K562 (cell line): ENCODE measurements at regions not wholly inside any gene's neighbourhood (a gene's known extent, or its start where the extent isn't known, plus 50 kb on each side); places are given as distances from the start of the nearest gene placed in this dataset.

ENCODE experiments used
- ATAC-seq: fragments of 200-7000 bp; cut with Tn5 transposase; 3 replicates; pipeline ENCODE4 v1.9.1; 2020; ENCODE audit warnings: moderate library complexity
- BruUV-seq: library from RNA; stranded (reverse); fragments of 400-500 nt; replicated peaks from 2 replicates; lab custom pipeline; 2021; lab: Mats Ljungman, UMichigan
- CTCF ChIA-PET: fragments of 300-600 bp; formaldehyde crosslinking; extraction: SDS; loops from one replicate; lab custom pipeline; 2021; ENCODE audit warnings: low intra/inter-chr PET ratio; lab: Yijun Ruan, JAX
- POLR2A ChIA-PET: fragments of 300-600, 350-650 bp; sonication (Branson Sonifier 250); formaldehyde crosslinking; extraction: SDS; loops from one replicate; lab custom pipeline; 2021; ENCODE audit warnings: antibody characterized with exemption, inconsistent platforms; lab: Yijun Ruan, JAX
- DNase-seq, 4 experiments: peaks; one replicate each; pipeline versions ENCODE4 v3.0.0 to v3.0.0-alpha.2; 2011 to 2018; ENCODE audit warnings: low spot score in 3 of 4, mixed read lengths in 3 of 4; ENCODE audit errors: extremely low read depth in 1 of 4
- FAIRE-seq: peaks from 2 replicates; lab custom pipeline; 2011; peaks lifted over from hg19 to GRCh38; lab: Jason Lieb, UNC
- H2AFZ ChIP-seq: 2 replicates; pipeline ENCODE4 v1.6.0; 2011; ENCODE audit warnings: low read depth, low read length, control low read depth, inconsistent platforms
- H3K27ac ChIP-seq: fragments of 200-600 bp; 3 replicates; pipeline ENCODE4 v1.8.0; 2011; ENCODE audit warnings: low read depth, mild to moderate bottlenecking, control low read depth, inconsistent platforms, low read length, moderate library complexity, mixed read lengths; ENCODE audit errors: extremely low read depth
- H3K27me3 ChIP-seq, 2 experiments: fragments of 300-600 bp in 1 of 2; 2 replicates in 1 of 2; 3 replicates in 1 of 2; pipeline versions ENCODE4 v1.6.0 to v1.8.0; 2011; ENCODE audit warnings: inconsistent platforms in 2 of 2, low read length in 2 of 2, mild to moderate bottlenecking in 1 of 2, mixed read lengths in 1 of 2, moderate library complexity in 1 of 2; ENCODE audit not compliant: control insufficient read depth in 2 of 2, insufficient read depth in 2 of 2
- H3K36me3 ChIP-seq: fragments of 300-600 bp; 3 replicates; pipeline ENCODE4 v1.8.0; 2011; ENCODE audit warnings: mild to moderate bottlenecking, low read length, inconsistent platforms; ENCODE audit not compliant: control insufficient read depth, insufficient read depth
- H3K4me1 ChIP-seq, 2 experiments: fragments of 200-600 bp in 1 of 2; replicated peaks in 1 of 2; 2 replicates in 1 of 2; 3 replicates in 1 of 2; pipeline versions ENCODE4 v1.5.1 to v1.8.0; 2011; ENCODE audit warnings: inconsistent platforms in 2 of 2, low read length in 2 of 2, mild to moderate bottlenecking in 1 of 2, mixed read lengths in 1 of 2, moderate library complexity in 1 of 2; ENCODE audit not compliant: control insufficient read depth in 2 of 2, insufficient read depth in 2 of 2
- H3K4me2 ChIP-seq: 2 replicates; pipeline ENCODE4 v1.6.1; 2011; ENCODE audit warnings: low read length, control low read depth, inconsistent platforms, mixed read lengths; ENCODE audit not compliant: insufficient read depth
- H3K4me3 ChIP-seq: fragments of 200-600 bp; sonication (generic), shearing (Covaris generic); 2 replicates; pipeline ENCODE4 v1.5.1; 2016; ENCODE audit warnings: control low read depth, inconsistent platforms
- H3K79me2 ChIP-seq: fragments of 200-600 bp; 3 replicates; pipeline ENCODE4 v1.8.0; 2011; ENCODE audit warnings: low read length, inconsistent platforms; ENCODE audit not compliant: control insufficient read depth, insufficient read depth
- H3K9ac ChIP-seq, 2 experiments: 2 replicates each; pipeline versions ENCODE4 v1.6.0 to v1.6.1; 2011; ENCODE audit warnings: low read depth in 2 of 2, low read length in 2 of 2, control low read depth in 1 of 2, inconsistent platforms in 1 of 2, mild to moderate bottlenecking in 1 of 2, mixed read lengths in 1 of 2; ENCODE audit not compliant: insufficient read depth in 1 of 2
- H3K9me1 ChIP-seq: one replicate; pipeline ENCODE4 v1.6.0; 2011; ENCODE audit warnings: inconsistent platforms, mild to moderate bottlenecking, low read length, moderate library complexity; ENCODE audit not compliant: control insufficient read depth, insufficient read depth
- H3K9me3 ChIP-seq: replicated peaks from 2 replicates; pipeline ENCODE4 v1.5.1; 2011; ENCODE audit warnings: low read depth, low read length, inconsistent platforms; ENCODE audit not compliant: control insufficient read depth, insufficient read depth
- H4K20me1 ChIP-seq: replicated peaks from 2 replicates; pipeline ENCODE4 v1.6.1; 2011; ENCODE audit warnings: low read length, inconsistent platforms, mixed read lengths; ENCODE audit not compliant: control insufficient read depth, insufficient read depth
- HNRNPL ChIP-seq: fragments of 200-400 bp; formaldehyde crosslinking; IDR thresholded peaks from 2 replicates; pipeline ENCODE4 v1.6.1; 2017; ENCODE audit warnings: low read depth, mild to moderate bottlenecking, low read length
- JUNB ChIP-seq: fragments of 450-650 bp; formaldehyde crosslinking; conservative IDR thresholded peaks from 2 replicates; pipeline ENCODE4 v1.4.0; 2020; ENCODE audit warnings: mild to moderate bottlenecking
- PCBP1 ChIP-seq: fragments of 200-400 bp; formaldehyde crosslinking; IDR thresholded peaks from 2 replicates; pipeline ENCODE4 v1.6.1; 2018; ENCODE audit warnings: mild to moderate bottlenecking, low read depth, low read length; ENCODE audit not compliant: poor library complexity, severe bottlenecking
- RAD51 ChIP-seq: fragments of 450-650 bp; IDR thresholded peaks from 2 replicates; pipeline ENCODE4 v1.7.1; 2016; ENCODE audit warnings: low read depth, mild to moderate bottlenecking, borderline replicate concordance
- RBM15 ChIP-seq: fragments of 200-400 bp; formaldehyde crosslinking; IDR thresholded peaks from 2 replicates; pipeline ENCODE4 v1.6.1; 2018; ENCODE audit warnings: mild to moderate bottlenecking, low read length, moderate library complexity; ENCODE audit not compliant: insufficient read depth
- TEAD4 ChIP-seq, 2 experiments: sonication (generic) in 1 of 2; formaldehyde crosslinking in 1 of 2; IDR thresholded peaks; 2 replicates each; pipeline versions ENCODE4 v1.6.1 to v1.8.0; 2012 to 2022; ENCODE audit warnings: borderline replicate concordance in 1 of 2, inconsistent platforms in 1 of 2, low read length in 1 of 2, mild to moderate bottlenecking in 1 of 2, missing genetic modification reagents in 1 of 2
- TGIF2 ChIP-seq: sonication (generic); formaldehyde crosslinking; IDR thresholded peaks from 2 replicates; pipeline ENCODE4 v1.8.1; 2022; ENCODE audit warnings: mild to moderate bottlenecking, missing genetic modification reagents, moderate library complexity
- ZFX ChIP-seq: sonication (generic); formaldehyde crosslinking; IDR thresholded peaks from 2 replicates; pipeline ENCODE4 v1.8.0; 2022; ENCODE audit warnings: mild to moderate bottlenecking, missing genetic modification reagents, moderate library complexity
- ZNF143 ChIP-seq: sonication (generic); formaldehyde crosslinking; IDR thresholded peaks from 2 replicates; pipeline ENCODE4 v1.9.0; 2022; ENCODE audit warnings: mild to moderate bottlenecking, missing genetic modification reagents
- ZNF717 ChIP-seq: fragments of 250-450 bp; sonication (Bioruptor Pico); IDR thresholded peaks from 2 replicates; pipeline ENCODE4 v1.5.0; 2021
- WGBS: fragments of 100-300 bp; shearing (Covaris generic); methylation state at CpG from one replicate; pipeline ENCODE4 v1.1.6; 2016; ENCODE audit warnings: low coverage, mixed read lengths; ENCODE audit not compliant: insufficient coverage; ENCODE audit errors: missing lambda C conversion rate; 5-methylcytosine and 5-hydroxymethylcytosine counted together
- in situ Hi-C: fragments of 300-500 bp; cut with MboI; formaldehyde crosslinking; loops from 4 replicates; pipeline ENCODE4 v1.15.0; 2018; ENCODE audit warnings: inconsistent platforms, mixed read lengths
- intact Hi-C: fragments of 100-400 bp; cut with micrococcal nuclease; formaldehyde crosslinking; loops from 2 replicates; pipeline ENCODE4 v1.14.2; 2022
- TF ChIP-seq, protein P1 (sequence below): fragments of 250-450 bp; sonication (Bioruptor Pico); IDR thresholded peaks from 2 replicates; pipeline ENCODE4 v1.4.0; 2020; ENCODE audit warnings: mild to moderate bottlenecking, moderate library complexity, borderline replicate concordance
- TF ChIP-seq, protein P2 (sequence below): fragments of 450-650 bp; formaldehyde crosslinking; IDR thresholded peaks from 2 replicates; pipeline ENCODE4 v1.4.0; 2020; ENCODE audit warnings: mild to moderate bottlenecking, mixed read lengths
- TF ChIP-seq, protein P3 (sequence below): sonication (generic); formaldehyde crosslinking; IDR thresholded peaks from 2 replicates; pipeline ENCODE4 v1.9.0; 2022; ENCODE audit warnings: mild to moderate bottlenecking, missing genetic modification reagents
- TF ChIP-seq, protein P4 (sequence below): fragments of 450-650 bp; formaldehyde crosslinking; IDR thresholded peaks from 2 replicates; pipeline ENCODE4 v1.4.0; 2020; ENCODE audit warnings: mild to moderate bottlenecking, moderate library complexity

DNA sequence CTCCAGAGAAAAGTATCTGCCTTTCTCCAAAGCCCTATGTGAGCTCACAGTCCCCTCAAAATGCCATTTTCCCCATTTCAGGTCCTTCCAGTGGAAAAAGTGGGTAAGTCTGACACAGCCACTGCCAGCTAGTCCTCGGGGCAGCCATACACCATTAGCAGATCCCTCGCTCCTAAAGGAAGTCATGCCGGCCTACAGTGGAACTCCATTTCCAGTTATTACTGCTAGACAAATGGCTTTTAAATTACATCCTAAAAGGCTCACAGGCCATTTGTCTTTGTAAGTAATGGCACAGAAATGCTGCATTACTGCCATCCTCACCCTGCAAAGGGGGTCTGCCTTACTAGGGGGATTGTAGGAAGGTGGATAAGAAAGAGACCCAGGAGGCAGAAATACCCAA is 259.4 kb upstream of the SIX2 start (continued):
- no peak for TF ChIP-seq ZNF143
- no peak for TF ChIP-seq HNRNPL
- no peak for TF ChIP-seq PCBP1
- no peak for TF ChIP-seq TGIF2
- TF ChIP-seq, protein P1, sequence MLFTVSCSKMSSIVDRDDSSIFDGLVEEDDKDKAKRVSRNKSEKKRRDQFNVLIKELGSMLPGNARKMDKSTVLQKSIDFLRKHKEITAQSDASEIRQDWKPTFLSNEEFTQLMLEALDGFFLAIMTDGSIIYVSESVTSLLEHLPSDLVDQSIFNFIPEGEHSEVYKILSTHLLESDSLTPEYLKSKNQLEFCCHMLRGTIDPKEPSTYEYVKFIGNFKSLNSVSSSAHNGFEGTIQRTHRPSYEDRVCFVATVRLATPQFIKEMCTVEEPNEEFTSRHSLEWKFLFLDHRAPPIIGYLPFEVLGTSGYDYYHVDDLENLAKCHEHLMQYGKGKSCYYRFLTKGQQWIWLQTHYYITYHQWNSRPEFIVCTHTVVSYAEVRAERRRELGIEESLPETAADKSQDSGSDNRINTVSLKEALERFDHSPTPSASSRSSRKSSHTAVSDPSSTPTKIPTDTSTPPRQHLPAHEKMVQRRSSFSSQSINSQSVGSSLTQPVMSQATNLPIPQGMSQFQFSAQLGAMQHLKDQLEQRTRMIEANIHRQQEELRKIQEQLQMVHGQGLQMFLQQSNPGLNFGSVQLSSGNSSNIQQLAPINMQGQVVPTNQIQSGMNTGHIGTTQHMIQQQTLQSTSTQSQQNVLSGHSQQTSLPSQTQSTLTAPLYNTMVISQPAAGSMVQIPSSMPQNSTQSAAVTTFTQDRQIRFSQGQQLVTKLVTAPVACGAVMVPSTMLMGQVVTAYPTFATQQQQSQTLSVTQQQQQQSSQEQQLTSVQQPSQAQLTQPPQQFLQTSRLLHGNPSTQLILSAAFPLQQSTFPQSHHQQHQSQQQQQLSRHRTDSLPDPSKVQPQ (CRISPR knock-in tag), result no peak
- TF ChIP-seq TEAD4 (IDR thresholded peaks at IDR 0.05; ENCODE audit: low read length), result no peak
- no peak for TF ChIP-seq TEAD4 (CRISPR knock-in tag; IDR thresholded peaks at IDR 0.05; ENCODE audit: borderline replicate concordance)
- TF ChIP-seq ZNF717 (CRISPR knock-in tag), result no peak

GRCh38 chr2:45267062-45267792 is 258.0 kb upstream of the SIX2 start:
- Histone ChIP-seq H3K79me2 (no peaks in the 10 kb centered on the region), H3K36me3 (no peaks in the 10 kb centered on the region), H3K9me1 (no peaks in the 10 kb centered on the region), H2AFZ (no peak overlapping the region), H3K27ac (no peak overlapping the region), H3K4me2 (no peak overlapping the region), H3K27me3 (peaks cover 22 to 69% of the 10 kb centered on the region in 2 experiments; a peak in 4 of 5 replicates), H3K9ac (no peak overlapping the region), H3K9me3 (no peaks in the 10 kb centered on the region; the same call in 1 of the 2 replicates), H3K4me1 (no peaks in the 10 kb centered on the region), H3K4me3 (no peak overlapping the region), H4K20me1 (no peaks in the 10 kb centered on the region)
- 5% methylated on average over 10 of the region's 10 CpGs for whole genome bisulfite sequencing
- intact Hi-C loops, result no loop called here
- FAIRE-seq (no peak), DNase-seq (peak in 1 of 4 experiments; percentile 8), ATAC-seq (no peak)
- CTCF ChIA-PET, result no interaction called here
- in situ Hi-C loops, result no loop called here
- POLR2A ChIA-PET, result no interaction called here
- no TSS peak for BruUV-seq
- TF ChIP-seq JUNB (no peak), ZNF143 (no peak), RAD51 (peak; percentile 50; the same call in 1 of the 2 replicates), RBM15 (no peak), ZFX (CRISPR knock-in tag) (no peak)
- TF ChIP-seq, protein P2, sequence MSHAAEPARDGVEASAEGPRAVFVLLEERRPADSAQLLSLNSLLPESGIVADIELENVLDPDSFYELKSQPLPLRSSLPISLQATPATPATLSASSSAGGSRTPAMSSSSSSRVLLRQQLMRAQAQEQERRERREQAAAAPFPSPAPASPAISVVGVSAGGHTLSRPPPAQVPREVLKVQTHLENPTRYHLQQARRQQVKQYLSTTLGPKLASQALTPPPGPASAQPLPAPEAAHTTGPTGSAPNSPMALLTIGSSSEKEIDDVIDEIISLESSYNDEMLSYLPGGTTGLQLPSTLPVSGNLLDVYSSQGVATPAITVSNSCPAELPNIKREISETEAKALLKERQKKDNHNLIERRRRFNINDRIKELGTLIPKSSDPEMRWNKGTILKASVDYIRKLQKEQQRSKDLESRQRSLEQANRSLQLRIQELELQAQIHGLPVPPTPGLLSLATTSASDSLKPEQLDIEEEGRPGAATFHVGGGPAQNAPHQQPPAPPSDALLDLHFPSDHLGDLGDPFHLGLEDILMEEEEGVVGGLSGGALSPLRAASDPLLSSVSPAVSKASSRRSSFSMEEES (CRISPR knock-in tag), result peak; percentile 80
- TF ChIP-seq, protein P3, sequence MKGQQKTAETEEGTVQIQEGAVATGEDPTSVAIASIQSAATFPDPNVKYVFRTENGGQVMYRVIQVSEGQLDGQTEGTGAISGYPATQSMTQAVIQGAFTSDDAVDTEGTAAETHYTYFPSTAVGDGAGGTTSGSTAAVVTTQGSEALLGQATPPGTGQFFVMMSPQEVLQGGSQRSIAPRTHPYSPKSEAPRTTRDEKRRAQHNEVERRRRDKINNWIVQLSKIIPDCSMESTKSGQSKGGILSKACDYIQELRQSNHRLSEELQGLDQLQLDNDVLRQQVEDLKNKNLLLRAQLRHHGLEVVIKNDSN (CRISPR knock-in tag), result peak; percentile 17; the same call in 1 of the 2 replicates
- TF ChIP-seq, protein P4, sequence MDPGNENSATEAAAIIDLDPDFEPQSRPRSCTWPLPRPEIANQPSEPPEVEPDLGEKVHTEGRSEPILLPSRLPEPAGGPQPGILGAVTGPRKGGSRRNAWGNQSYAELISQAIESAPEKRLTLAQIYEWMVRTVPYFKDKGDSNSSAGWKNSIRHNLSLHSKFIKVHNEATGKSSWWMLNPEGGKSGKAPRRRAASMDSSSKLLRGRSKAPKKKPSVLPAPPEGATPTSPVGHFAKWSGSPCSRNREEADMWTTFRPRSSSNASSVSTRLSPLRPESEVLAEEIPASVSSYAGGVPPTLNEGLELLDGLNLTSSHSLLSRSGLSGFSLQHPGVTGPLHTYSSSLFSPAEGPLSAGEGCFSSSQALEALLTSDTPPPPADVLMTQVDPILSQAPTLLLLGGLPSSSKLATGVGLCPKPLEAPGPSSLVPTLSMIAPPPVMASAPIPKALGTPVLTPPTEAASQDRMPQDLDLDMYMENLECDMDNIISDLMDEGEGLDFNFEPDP (CRISPR knock-in tag), result no peak
